OCI-LY1 (cell line): ENCODE measurements at regions not wholly inside any gene's neighbourhood (a gene's known extent, or its start where the extent isn't known, plus 50 kb on each side); places are given as distances from the start of the nearest gene placed in this dataset.

ENCODE experiments used
- H2AFZ ChIP-seq: fragments of 200-600 bp; sonication (generic), shearing (Covaris generic); 2 replicates; pipeline ENCODE4 v1.6.0; 2014; ENCODE audit warnings: antibody characterized with exemption, mild to moderate bottlenecking, low read length
- H3F3A ChIP-seq: fragments of 200-600 bp; sonication (generic), shearing (Covaris generic); 2 replicates; pipeline ENCODE4 v1.6.0; 2014; ENCODE audit warnings: mild to moderate bottlenecking, antibody characterized with exemption, low read length, moderate library complexity; ENCODE audit not compliant: insufficient read depth
- H3K27ac ChIP-seq: fragments of 200-600 bp; sonication (generic); 2 replicates; pipeline ENCODE4 v1.5.1; 2014; ENCODE audit warnings: low read length, mixed run types, mild to moderate bottlenecking, low read depth; ENCODE audit not compliant: poor library complexity, severe bottlenecking
- H3K27me3 ChIP-seq: fragments of 200-600 bp; sonication (generic); 2 replicates; pipeline ENCODE4 v1.6.0; 2014; ENCODE audit warnings: antibody characterized with exemption, mild to moderate bottlenecking, low read length, moderate library complexity; ENCODE audit not compliant: insufficient read depth
- H3K36me3 ChIP-seq: fragments of 200-600 bp; sonication (generic); 2 replicates; pipeline ENCODE4 v1.6.1; 2014; ENCODE audit warnings: mild to moderate bottlenecking, antibody characterized with exemption, low read length, moderate library complexity, mixed read lengths; ENCODE audit not compliant: insufficient read depth
- H3K4me1 ChIP-seq: fragments of 200-600 bp; sonication (generic); 2 replicates; pipeline ENCODE4 v1.5.1; 2014; ENCODE audit warnings: mild to moderate bottlenecking, low read length, moderate library complexity; ENCODE audit not compliant: insufficient read depth, severe bottlenecking
- H3K4me2 ChIP-seq: fragments of 200-600 bp; sonication (generic), shearing (Covaris generic); 2 replicates; pipeline ENCODE4 v1.6.1; 2014; ENCODE audit warnings: low read length
- H3K4me3 ChIP-seq: fragments of 200-600 bp; sonication (generic); 2 replicates; pipeline ENCODE4 v1.5.1; 2014; ENCODE audit warnings: low read length, low read depth, mild to moderate bottlenecking, mixed read lengths; ENCODE audit not compliant: poor library complexity, severe bottlenecking
- H3K79me2 ChIP-seq: fragments of 200-600 bp; shearing (Covaris generic); 2 replicates; pipeline ENCODE4 v1.6.1; 2016; ENCODE audit warnings: mixed run types, low read length, mixed read lengths; ENCODE audit not compliant: insufficient read depth
- H3K9ac ChIP-seq: fragments of 200-600 bp; sonication (generic), shearing (Covaris generic); 2 replicates; pipeline ENCODE4 v1.6.1; 2014; ENCODE audit warnings: mild to moderate bottlenecking, low read length, mixed read lengths
- H3K9me2 ChIP-seq: fragments of 200-600 bp; sonication (generic), shearing (Covaris generic); 2 replicates; pipeline ENCODE4 v1.6.1; 2014; ENCODE audit warnings: low read depth, mild to moderate bottlenecking, low read length, mixed read lengths
- H3K9me3 ChIP-seq: fragments of 200-600 bp; shearing (Covaris generic); 2 replicates; pipeline ENCODE4 v1.6.1; 2014; ENCODE audit warnings: low read length, mixed read lengths
- H4K20me1 ChIP-seq: fragments of 200-600 bp; sonication (generic), shearing (Covaris generic); 2 replicates; pipeline ENCODE4 v1.6.0; 2016; ENCODE audit warnings: mild to moderate bottlenecking, low read length; ENCODE audit not compliant: insufficient read depth
- EZH2 ChIP-seq: fragments of 200-600 bp; sonication (generic), shearing (Covaris generic); IDR thresholded peaks from 2 replicates; pipeline ENCODE4 v1.8.0; 2017; ENCODE audit warnings: borderline replicate concordance, mixed run types, mild to moderate bottlenecking, antibody characterized with exemption, low read length, moderate library complexity, mixed read lengths
- TF ChIP-seq, protein P1 (sequence below): fragments of 200-600 bp; sonication (generic), shearing (Covaris generic); IDR thresholded peaks from 2 replicates; pipeline ENCODE4 v1.5.1; 2017; ENCODE audit warnings: mild to moderate bottlenecking, antibody characterized with exemption, low read length, moderate library complexity, mixed read lengths

DNA sequence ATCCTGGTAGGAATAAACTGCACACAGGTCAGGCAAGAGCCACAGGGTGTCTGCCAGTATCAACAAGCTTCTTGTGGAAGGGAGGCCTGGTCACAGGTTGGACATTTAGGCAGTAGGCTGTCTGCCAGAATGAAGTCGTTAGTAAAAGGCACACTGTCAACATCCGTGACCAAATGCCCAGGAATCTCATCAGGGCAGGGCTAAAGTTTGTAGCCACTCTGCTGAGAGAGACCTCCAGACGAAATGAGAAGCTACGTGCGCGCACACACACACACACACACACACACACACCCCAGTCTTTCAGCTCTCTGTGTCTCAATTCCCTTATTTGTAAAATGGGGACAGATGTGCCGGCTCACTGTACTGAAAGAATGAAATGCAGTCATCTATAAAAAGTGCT lies 408.7 kb upstream of the ZFP42 start:
- no peak overlapping the region for H3K4me3 ChIP-seq
- H3K9ac ChIP-seq: no peak overlapping the region
- H3K4me2 ChIP-seq: no peak overlapping the region
- H3K9me3 ChIP-seq: no peaks in the 10 kb centered on the region
- TF ChIP-seq, protein P1, sequence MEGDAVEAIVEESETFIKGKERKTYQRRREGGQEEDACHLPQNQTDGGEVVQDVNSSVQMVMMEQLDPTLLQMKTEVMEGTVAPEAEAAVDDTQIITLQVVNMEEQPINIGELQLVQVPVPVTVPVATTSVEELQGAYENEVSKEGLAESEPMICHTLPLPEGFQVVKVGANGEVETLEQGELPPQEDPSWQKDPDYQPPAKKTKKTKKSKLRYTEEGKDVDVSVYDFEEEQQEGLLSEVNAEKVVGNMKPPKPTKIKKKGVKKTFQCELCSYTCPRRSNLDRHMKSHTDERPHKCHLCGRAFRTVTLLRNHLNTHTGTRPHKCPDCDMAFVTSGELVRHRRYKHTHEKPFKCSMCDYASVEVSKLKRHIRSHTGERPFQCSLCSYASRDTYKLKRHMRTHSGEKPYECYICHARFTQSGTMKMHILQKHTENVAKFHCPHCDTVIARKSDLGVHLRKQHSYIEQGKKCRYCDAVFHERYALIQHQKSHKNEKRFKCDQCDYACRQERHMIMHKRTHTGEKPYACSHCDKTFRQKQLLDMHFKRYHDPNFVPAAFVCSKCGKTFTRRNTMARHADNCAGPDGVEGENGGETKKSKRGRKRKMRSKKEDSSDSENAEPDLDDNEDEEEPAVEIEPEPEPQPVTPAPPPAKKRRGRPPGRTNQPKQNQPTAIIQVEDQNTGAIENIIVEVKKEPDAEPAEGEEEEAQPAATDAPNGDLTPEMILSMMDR: no peak
- TF ChIP-seq EZH2: no peak
- H3K79me2 ChIP-seq: no peaks in the 10 kb centered on the region
- H3K36me3 ChIP-seq: no peaks in the 10 kb centered on the region
- H3K4me1 ChIP-seq: peaks cover 17% of the 10 kb centered on the region
- H2AFZ ChIP-seq: 0 out of 2 replicates have a peak overlapping the region, but pooled peaks have one; percentile 16
- H3F3A ChIP-seq: no peaks in the 10 kb centered on the region
- H3K27ac ChIP-seq: no peak overlapping the region
- no peaks in the 10 kb centered on the region for H4K20me1 ChIP-seq
- H3K9me2 ChIP-seq: no peaks in the 10 kb centered on the region
- no peaks in the 10 kb centered on the region for H3K27me3 ChIP-seq

GRCh38 chr4:187598196-187598595 lies 397.4 kb upstream of the ZFP42 start:
- H3K4me2 ChIP-seq: peak overlapping the region; percentile 11; the same call in 1 of the 2 replicates
- peaks cover 47% of the 10 kb centered on the region for H3K4me1 ChIP-seq
- no peak overlapping the region for H3K9ac ChIP-seq
- H3K27ac ChIP-seq: no peak overlapping the region
- no peak for TF ChIP-seq EZH2
- TF ChIP-seq, protein P1: no peak
- peak overlapping the region; percentile 71 for H2AFZ ChIP-seq
- no peaks in the 10 kb centered on the region for H3K9me3 ChIP-seq
- no peaks in the 10 kb centered on the region for H3K9me2 ChIP-seq
- no peaks in the 10 kb centered on the region for H3F3A ChIP-seq
- no peaks in the 10 kb centered on the region for H4K20me1 ChIP-seq
- H3K79me2 ChIP-seq: no peaks in the 10 kb centered on the region
- no peaks in the 10 kb centered on the region for H3K36me3 ChIP-seq
- no peak overlapping the region for H3K4me3 ChIP-seq
- no peaks in the 10 kb centered on the region for H3K27me3 ChIP-seq

GRCh38 chr4:187602339-187603092 lies 393.1 kb upstream of the ZFP42 start:
- H3K27me3 ChIP-seq: no peaks in the 10 kb centered on the region
- peak overlapping the region; percentile 77 for H3K27ac ChIP-seq
- peaks cover 70% of the 10 kb centered on the region for H3K4me1 ChIP-seq
- H3K36me3 ChIP-seq: no peaks in the 10 kb centered on the region
- H2AFZ ChIP-seq: peak overlapping the region; percentile 78
- H3K9me2 ChIP-seq: no peaks in the 10 kb centered on the region
- peak overlapping the region; percentile 34; the same call in 1 of the 2 replicates for H3K9ac ChIP-seq
- TF ChIP-seq EZH2: no peak
- TF ChIP-seq, protein P1: no peak
- H3K4me3 ChIP-seq: no peak overlapping the region
- H3K79me2 ChIP-seq: no peaks in the 10 kb centered on the region
- no peaks in the 10 kb centered on the region for H3F3A ChIP-seq
- no peaks in the 10 kb centered on the region for H4K20me1 ChIP-seq
- H3K9me3 ChIP-seq: no peaks in the 10 kb centered on the region
- peak overlapping the region; percentile 36 for H3K4me2 ChIP-seq
